ENCODE measurements at regions not wholly inside any gene's neighbourhood (a gene's known extent, or its start where the extent isn't known, plus 50 kb on each side); places are given as distances from the start of the nearest gene placed in this dataset.

GRCh38 chr16:35737076-35737475, 2277.7 kb downstream of the TP53TG3F start:
- DNase-seq = no peak

DNA sequence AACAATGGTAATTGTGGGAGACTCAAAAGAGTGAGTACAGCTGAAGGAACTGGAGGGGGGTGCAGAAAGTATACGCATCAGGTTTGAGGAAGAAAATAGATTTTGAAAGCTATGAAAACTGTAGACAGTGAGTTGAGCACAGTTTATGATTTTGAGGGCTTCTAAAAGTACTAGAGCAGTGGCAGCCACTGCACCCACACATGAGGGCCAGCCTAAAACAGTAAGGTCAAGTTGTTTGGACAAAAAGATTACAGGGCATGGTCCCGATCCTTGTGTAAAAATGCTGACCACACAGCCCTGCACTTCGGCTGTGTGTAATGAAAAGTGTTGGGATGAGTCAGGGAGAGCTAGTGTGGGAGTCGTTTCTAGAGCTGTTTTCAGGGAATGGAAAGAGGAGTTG, 2282.1 kb downstream of the TP53TG3F start:
- DNase-seq = no peak

GRCh38 chr16:35743101-35743692, 2283.8 kb downstream of the TP53TG3F start:
- DNase-seq = no peak

GRCh38 chr16:35744084-35744483, 2284.7 kb downstream of the TP53TG3F start:
- DNase-seq = no peak

DNA sequence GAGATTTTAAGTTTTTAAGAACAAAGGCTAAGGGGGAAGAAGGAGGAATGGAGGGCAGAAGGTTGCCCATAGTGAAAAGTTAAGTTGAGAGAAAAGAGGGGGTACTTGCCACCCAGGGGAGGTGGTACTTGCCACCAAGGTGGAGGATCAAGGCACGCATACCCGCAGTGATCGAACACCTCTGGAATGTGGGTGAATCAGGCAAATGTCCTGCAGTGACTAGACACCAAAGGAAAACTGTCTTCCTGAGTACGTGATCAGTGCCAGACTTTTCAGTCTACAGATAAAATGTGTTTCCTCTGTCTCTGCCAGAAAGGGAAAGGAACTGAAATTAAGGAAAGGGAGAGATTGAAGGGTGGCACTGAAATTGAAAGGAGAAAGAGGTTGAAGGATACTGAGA, 2285.3 kb downstream of the TP53TG3F start:
- no peak for DNase-seq

DNA sequence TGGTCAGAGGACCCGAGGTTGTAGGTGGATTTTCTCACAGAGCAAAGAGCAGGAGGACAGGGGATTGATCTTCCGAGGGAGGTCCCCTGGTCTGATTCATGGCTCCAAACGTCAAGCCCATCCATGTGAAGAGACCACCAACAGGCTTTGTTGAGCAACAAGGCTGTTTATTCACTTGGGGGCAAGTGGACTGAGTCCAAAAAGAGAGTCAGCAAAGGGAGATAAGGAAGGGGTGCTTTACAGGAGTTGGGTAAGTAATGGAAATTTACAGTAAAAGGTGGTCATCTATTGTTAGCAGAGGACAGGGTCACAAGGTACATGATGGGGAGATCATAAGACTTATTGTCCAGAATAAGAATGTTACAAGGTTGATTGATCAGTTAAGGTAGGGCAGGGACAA, 2285.8 kb downstream of the TP53TG3F start:
- no peak for DNase-seq

- no peak for DNase-seq
These were observed 2286.4 kb downstream of the TP53TG3F start for GRCh38 chr16:35745821-35746248.

GRCh38 chr16:35746281-35746962, 2287.0 kb downstream of the TP53TG3F start:
- DNase-seq = no peak

DNA sequence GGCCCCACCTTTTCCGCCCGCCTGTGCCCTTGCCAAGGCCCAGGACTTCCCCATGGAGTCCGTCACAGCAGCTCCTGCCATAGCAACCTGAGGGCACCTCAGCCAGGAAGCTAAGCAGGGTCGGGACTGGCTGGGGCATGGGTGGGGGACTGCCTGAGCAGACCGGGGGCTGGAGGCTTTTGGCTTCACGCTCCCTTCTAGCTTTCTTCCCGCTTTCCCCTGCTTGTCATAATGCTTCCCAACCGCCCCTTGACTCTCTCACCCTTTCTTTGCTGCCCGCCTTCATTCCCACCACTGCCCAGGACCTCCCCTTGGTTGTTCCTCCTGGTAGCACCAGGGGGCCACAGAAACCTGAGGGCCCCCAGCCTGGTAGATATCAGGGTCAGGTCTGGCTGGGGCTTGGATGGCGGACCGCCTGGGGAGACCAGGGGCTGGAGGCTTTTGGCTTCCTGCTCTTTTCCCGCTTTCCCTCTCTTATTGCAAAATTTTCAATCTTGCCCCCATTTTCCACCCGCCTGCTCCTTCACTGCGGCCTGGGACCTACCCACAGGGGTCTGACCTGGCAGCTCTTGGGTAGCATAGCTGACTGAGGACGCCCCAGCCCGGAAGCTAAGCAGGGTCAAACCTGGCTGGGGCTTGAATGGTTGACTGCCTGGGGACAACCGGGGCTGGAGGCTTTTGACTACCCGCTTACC, 2287.7 kb downstream of the TP53TG3F start:
- no peak for DNase-seq

DNA sequence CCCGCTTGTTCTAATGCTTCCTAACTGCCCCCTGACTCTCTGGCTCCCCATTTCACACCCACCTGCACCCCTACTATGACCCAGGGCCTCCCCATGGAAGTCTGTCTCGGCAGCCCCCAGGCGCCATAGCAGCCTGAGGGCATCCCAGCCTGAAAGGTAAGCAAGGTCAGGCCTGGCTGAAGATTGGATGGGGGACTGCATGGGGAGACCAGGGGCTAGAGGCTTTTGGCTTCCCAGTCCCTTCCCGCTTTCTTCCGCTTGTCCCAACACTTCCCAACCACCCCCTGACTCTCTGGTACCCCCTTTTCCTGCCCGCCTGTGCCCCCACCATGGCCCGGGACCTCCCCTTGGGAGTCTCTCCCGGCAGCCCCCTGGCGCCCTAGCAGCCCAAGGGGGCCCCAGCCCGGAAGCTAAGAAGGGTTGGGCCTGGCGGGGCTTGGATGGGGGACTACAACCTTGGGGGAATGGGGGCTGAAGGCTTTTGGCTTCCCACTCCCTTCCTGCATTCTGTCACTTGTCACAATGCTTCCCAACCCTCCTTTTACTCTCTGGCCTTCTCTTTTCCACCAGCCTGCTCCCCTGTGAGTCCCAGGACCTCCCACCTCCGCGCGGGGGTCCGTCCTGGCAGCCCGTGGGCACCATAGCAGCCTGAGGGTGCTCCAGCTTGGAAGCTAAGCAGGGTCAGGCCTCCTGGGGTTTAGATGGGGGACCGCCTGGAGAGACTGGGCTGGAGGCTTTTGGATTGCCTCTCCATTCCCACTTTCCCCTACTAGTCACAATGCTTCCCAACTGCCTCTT, 2288.4 kb downstream of the TP53TG3F start:
- no peak for DNase-seq

DNA sequence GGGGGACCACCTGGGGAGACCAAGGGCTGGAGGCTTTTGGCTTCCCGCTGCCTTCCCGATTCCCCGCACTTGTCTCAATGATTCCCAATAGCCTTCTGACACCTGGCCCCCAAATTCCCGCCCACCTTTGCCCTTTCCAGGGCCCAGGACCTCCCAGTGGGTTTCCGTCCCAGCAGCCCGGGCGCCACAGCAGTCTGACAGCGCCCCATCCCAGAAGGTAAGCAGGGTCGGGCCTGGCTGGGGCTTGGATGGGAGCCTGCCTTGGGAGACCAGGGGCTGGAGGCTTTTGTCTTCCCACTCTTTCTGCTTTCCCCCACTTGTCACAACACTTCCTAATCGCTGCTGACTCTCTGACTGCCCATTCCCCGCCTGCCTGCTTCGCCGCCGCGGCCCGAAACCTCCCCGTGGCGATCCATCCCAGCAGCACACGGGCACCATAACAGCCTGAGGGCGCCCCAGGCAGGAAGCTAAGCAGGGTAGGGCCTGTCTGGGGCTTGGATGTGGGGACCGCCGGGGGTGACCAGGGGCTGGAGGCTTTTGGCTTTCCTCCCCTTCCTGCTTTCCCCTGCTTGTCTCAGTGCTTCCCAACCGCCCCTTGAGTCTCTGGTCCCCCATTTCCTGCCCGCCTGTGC, 2289.3 kb downstream of the TP53TG3F start:
- no peak for DNase-seq

- DNase-seq = no peak
These were observed 2290.1 kb downstream of the TP53TG3F start for GRCh38 chr16:35749253-35750141.

DNA sequence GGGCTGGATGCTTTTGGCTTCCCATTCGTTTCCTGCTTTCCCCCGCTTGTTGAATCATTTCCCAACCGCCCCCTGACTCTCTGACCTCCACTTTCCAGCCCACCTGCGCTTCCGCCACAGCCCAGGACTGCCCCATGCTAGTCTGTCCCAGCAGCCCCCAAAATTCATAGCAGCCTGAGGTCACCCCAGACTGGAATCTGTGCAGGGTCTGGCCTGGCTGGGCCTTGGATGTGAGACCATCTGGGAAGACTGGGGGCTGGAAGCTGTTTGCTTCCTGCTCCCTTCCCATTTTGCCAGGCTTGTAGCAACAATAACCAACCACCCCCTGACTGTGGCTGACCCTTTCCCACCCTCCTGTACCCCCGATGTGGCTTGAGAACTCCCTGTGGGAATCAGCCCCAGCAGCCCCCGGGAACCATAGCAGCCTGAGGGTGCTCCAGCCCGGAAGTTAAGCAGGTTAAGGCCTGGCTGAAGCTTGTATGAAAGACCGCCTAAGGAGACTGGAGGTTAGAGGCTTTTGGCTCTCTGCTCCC, 2290.8 kb downstream of the TP53TG3F start:
- DNase-seq = no peak

- no peak for DNase-seq
These were observed 2291.3 kb downstream of the TP53TG3F start for GRCh38 chr16:35750701-35751104.

GRCh38 chr16:35751191-35751941, 2292.0 kb downstream of the TP53TG3F start:
- no peak for DNase-seq

GRCh38 chr16:35752012-35752772, 2292.8 kb downstream of the TP53TG3F start:
- DNase-seq = no peak

DNA sequence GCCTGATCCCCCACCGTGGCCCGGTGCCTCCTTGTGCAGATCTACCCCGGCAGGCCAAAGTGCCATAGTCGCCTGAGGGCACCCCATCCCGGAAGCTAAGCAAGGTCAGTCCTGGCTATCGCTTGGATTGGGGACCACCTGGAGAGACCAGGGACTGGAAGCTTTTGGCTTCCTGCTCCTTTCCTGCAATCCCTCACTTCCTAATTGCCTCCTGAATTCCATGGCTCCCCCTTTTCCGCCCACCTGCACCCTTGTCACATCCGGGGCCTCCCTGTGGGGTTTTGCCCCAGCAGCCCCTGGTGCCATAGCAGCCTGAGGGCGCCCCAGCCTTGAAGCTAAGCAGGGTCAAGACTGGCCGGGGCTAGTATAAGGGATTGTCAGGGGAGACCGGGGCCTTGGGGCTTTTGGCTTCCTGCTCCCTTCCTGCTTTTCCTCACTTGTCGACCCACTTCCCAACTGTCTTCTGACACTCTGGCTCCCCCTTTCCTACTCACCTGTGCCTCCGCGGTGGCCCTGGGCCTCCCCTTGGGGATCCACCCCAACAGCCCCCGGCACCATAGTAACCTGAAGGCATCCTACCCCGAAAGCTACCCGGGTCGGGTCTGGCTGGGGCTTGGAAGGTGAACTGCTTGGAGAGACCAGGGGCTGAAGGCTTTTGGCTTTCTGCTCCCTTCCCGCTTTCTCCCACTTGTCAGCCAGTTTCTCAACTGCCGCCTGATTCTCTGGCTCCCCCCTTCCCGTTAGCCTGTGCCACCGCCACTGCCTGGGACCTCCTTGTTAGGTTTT, 2293.6 kb downstream of the TP53TG3F start:
- DNase-seq = no peak

DNA sequence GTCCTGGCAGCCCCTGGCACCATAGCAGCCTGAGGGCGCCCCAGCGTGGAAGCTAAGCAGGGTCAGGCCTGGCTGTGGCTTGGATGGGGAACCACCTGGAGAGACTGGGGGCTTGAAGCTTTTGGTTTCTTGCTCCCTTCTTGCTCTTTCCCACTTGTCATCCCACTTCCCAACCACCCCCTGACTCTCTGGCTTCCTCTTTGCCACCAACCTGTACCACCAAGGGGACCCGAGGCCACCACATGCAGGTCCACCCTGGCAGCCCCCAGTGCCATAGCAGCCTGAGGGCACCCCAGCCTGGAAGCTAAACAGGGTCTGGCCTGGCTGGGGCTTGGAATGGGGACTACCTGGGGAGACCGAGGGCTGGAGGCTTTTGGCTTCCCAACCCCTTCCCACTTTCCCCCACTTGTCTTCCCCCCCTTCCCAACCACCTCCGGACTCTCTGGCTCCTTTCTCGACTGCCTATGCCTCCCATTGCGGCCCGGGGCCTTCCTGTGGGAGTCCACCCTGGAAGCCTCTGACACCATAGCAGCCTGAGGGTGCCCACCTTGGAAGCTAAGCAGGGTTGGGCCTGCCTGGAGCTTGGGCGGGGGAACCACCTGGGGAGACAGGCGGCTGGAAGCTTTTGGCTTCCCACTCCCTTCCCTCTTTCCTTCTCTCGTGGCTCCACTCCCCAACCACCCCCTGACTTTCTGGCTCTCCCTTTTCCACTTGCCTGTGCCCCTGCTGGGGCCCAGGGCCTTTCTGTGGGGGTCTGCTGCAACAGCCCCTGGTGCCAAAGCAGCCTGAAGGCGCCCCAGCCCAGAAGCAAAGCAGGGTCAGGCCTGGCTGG, 2294.4 kb downstream of the TP53TG3F start:
- no peak for DNase-seq
